Inferior parietal cortex (tissue), 1 donor: ENCODE measurements at regions not wholly inside any gene's neighbourhood (a gene's known extent, or its start where the extent isn't known, plus 50 kb on each side); places are given as distances from the start of the nearest gene placed in this dataset.

Experiments used
- DNase-seq: peaks from one replicate; pipeline ENCODE4 v3.0.0-alpha.2; 2016; ENCODE audit errors: extremely low spot score

- no peak for DNase-seq
Observed at GRCh38 chr2:220107380-220107791, 480.0 kb downstream of the SLC4A3 start.

- DNase-seq = no peak
Observed at GRCh38 chr2:220114443-220114842, 487.0 kb downstream of the SLC4A3 start.

- DNase-seq = no peak
Observed at GRCh38 chr2:220117025-220117424, 489.6 kb downstream of the SLC4A3 start.

GRCh38 chr2:220120041-220120440, 492.6 kb downstream of the SLC4A3 start:
- DNase-seq = no peak

GRCh38 chr2:220123751-220124150, 496.3 kb downstream of the SLC4A3 start:
- no peak for DNase-seq

- DNase-seq = no peak
Observed at GRCh38 chr2:220125551-220125950, 498.1 kb downstream of the SLC4A3 start.

GRCh38 chr2:220127311-220127710, 499.9 kb downstream of the SLC4A3 start:
- no peak for DNase-seq

- DNase-seq = no peak
Observed at GRCh38 chr2:220127876-220128275, 500.4 kb downstream of the SLC4A3 start.

GRCh38 chr2:220129391-220129790, 502.0 kb downstream of the SLC4A3 start:
- DNase-seq = no peak

- no peak for DNase-seq
Observed at GRCh38 chr2:220134756-220135534, 507.5 kb downstream of the SLC4A3 start.

GRCh38 chr2:220143336-220143735, 515.9 kb downstream of the SLC4A3 start:
- DNase-seq = no peak

- DNase-seq = no peak
Observed at GRCh38 chr2:220144411-220144810, 517.0 kb downstream of the SLC4A3 start.

- DNase-seq = no peak
Observed at GRCh38 chr2:220147161-220148038, 520.0 kb downstream of the SLC4A3 start.

- DNase-seq = no peak
Observed at GRCh38 chr2:220148471-220149248, 521.2 kb downstream of the SLC4A3 start.

GRCh38 chr2:220151341-220151740, 523.9 kb downstream of the SLC4A3 start:
- DNase-seq = no peak

- no peak for DNase-seq
Observed at GRCh38 chr2:220152281-220152935, 525.0 kb downstream of the SLC4A3 start.

- DNase-seq = no peak
Observed at GRCh38 chr2:220153118-220153517, 525.7 kb downstream of the SLC4A3 start.

GRCh38 chr2:220154304-220154703, 526.9 kb downstream of the SLC4A3 start:
- DNase-seq = no peak

GRCh38 chr2:220157312-220157711, 529.9 kb downstream of the SLC4A3 start:
- DNase-seq = no peak

GRCh38 chr2:220159738-220160137, 532.3 kb downstream of the SLC4A3 start:
- DNase-seq = no peak

GRCh38 chr2:220162320-220162719, 534.9 kb downstream of the SLC4A3 start:
- no peak for DNase-seq

- no peak for DNase-seq
Observed at GRCh38 chr2:220163486-220163885, 536.1 kb downstream of the SLC4A3 start.
